Activated T-helper 1 cell treated with anti-CD3 and anti-CD28 coated beads, Interleukin-2, amount 50 U/mL, for 16 hours (primary cell): ENCODE measurements at regions not wholly inside any gene's neighbourhood (a gene's known extent, or its start where the extent isn't known, plus 50 kb on each side); places are given as distances from the start of the nearest gene placed in this dataset.

ENCODE experiments used
- DNase-seq, 2 donors: peaks; one replicate each; pipeline ENCODE4 v3.0.0-alpha.2; 2020; ENCODE audit warnings: low read depth in 1 of 2, low spot score in 1 of 2

DNA sequence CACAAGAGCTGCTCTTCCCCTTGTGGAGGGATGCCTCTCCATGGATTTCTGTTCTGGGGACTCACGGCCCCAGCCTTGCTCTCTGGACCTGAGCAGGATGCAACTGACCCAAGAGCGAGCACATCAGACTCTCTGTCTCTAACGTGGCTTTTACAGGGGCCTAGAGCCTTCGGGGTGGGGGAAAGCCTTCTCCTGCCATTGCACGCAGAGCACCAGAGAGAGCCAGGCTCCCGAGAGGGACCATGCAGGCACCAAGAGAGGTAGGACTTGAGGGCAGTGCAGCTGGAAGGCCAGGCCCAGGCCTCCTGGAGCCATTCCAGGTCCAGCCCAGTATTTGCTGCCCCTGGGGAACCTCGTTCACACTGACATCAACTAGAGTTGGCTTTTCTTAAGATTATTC is 475.6 kb upstream of the MYT1L start:
- no peak for DNase-seq

DNA sequence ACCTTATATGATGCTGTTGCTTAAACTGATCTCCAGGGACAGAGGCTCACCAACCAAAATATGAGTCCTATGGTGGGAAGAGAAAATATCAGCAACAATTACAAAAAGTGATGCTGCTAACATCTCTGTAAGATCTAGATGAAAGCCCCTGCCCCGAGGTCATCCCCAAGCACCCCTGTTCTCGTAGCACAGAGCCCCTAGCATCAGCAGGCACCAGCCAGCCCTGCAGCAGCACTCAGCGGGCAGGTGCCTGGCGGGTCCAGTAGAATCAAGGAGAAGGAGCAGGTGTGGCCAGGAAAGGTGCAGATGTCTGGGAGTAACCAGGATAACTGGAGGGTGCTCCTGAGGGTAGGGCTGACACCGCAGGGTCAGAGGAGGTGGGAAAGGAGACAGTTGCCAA is 474.2 kb upstream of the MYT1L start:
- no peak for DNase-seq

DNA sequence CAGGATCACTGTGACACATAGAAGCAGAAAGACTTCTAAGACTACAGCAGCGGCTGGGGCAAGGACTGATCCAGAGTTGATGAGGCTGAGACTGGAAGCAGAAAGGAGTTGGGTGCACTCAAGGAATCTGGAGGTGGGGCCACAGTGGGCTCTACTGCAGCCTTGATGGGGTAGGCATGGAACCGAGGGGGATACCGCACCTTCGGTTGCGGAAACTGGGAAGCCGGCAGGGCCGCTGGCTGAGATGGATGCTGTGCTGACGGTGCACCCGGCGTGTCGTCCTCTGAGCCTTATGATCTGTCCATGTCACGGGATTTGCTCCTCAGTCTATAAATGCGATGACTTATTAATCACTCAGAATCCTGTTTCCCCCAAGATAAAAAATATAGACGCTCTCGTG is 473.5 kb upstream of the MYT1L start:
- no peak for DNase-seq

DNA sequence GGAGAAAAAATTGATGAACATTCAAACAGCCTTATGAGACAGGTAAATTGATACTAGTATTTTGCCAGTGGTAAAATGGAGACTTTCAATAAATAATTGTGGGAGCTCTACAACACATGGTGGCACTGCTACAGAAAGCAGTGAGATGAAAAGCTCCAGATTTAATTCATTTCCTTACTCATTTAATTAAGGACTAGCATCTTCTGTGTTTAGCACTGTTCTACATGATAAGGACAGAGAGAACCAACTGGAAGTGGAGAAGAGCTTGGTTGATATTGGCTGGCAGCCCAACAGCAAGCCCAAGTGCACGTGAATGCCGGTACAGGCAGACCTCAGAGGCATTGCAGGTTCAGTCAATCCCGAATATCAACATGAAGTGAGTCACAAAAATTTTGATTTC is 470.4 kb upstream of the MYT1L start:
- no peak for DNase-seq

DNA sequence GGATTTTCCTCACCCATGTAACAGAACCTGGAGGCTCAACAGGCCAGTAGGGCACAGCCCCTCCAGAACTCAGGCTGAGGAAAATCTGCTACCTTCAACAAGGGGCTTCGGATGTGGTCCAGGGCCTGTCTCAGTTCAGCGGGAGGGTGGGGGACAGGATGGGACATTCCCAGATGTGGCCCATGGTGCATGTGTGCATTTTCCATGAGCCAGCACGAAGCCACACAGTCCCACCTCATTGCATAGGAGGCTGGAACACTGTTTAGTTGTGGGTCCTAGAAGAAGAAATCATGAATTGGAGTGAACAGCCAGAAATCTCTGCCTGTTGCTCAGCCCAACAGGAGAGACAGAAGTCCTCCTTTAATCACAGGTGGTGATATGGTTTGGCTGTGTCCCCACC is 469.6 kb upstream of the MYT1L start:
- no peak for DNase-seq

DNA sequence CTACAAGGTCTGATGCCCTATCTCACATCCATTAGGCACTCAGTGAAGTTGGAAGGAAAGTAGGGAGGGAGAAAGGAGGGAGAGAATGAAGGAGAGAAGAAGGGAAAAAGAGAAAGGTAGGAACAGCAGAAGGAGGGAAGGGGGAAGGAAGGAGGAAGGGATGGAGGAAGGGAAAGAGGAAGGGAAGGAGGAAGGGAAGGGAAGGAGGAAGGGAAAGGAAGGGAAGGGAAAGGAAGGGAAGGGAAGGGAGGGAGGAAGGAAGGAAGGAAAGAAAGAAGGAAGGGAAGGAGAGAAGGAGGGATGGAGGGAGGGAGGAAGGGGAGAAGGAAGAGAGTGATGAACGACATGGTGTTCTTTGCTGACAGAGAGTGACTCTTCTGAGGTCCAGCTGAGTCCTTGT is 468.9 kb upstream of the MYT1L start:
- DNase-seq: no peak

DNA sequence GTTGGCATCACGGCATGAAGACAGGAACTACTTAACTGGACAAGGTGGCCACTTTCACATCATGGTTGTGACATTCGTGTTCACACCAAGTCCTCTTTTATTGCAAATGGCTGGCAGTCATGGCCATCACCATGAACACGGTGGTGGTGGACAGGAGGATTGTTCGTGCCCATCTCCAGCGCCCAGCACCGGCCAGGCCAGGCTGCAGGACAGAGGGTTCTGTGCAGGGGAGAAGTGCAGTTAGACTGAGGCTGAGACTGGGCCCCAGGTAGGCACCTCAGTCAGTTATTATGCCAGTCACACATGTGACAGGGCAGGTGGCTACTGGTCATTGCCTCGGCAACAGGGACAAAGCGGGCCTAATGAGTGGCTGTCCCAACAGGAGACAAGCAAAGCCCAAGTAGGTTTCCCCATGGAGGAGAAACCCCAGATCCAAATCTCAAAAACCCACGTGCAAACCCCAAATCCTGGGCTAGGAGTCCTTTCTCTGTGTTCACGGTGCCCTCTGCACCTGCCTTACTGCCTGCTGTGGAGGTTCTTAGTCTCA is 468.1 kb upstream of the MYT1L start:
- DNase-seq: no peak

DNA sequence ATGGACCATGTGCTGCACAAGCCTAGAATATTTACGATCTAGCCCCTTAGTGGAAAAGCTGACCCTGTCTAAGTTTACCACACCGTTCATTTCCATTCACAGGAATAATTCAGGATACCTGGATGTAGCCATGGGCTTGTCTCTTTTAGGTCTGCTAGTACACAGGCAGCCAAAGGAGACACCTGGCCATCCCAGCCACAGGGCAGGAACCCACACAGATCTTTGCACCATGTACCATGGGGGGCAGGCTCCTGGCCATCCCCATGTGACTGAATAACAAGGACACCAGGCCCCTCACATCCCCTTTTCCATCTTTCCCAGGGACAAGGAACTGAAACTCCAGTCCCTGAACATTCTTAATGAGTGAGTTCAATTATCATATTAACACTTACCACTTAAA is 467.3 kb upstream of the MYT1L start:
- DNase-seq: no peak

DNA sequence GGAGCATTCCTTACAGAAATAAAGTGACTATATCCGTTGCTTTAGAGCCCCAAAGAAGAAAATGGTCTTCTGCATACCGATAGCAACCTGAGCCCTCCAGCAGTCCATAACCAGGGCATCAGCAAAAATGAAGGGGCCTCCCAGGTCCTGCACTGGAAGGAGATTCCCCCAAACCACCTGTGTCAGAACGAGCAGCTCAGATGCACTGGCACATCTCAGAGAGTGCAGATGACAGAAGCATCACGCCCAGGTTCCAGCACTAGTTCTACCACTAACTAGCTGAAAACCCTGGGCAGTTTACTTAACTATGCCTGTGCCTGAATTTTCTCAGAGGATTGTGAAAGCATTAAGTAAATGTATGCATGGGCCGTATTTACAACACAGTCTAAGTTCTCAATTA is 466.7 kb upstream of the MYT1L start:
- DNase-seq: no peak

DNA sequence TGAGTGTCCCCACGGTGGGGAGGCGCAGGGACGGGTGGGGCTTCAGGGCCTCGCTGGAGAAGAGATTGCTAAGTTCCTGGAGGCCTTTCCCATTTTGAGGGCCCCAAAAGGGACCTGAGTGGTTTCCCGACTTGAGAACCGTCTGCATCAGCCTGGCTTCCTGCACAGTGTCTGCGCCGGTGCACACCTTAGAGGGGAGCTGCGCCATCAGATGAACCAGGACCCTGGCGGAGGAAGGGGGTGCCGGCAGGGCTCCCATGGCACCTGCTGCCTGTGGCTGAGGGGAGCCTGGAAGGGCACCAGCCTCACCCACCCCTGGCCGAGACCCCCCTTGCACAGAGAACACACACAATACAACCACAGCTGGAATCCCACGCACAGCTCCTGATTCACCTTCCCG is 465.1 kb upstream of the MYT1L start:
- DNase-seq: no peak

DNA sequence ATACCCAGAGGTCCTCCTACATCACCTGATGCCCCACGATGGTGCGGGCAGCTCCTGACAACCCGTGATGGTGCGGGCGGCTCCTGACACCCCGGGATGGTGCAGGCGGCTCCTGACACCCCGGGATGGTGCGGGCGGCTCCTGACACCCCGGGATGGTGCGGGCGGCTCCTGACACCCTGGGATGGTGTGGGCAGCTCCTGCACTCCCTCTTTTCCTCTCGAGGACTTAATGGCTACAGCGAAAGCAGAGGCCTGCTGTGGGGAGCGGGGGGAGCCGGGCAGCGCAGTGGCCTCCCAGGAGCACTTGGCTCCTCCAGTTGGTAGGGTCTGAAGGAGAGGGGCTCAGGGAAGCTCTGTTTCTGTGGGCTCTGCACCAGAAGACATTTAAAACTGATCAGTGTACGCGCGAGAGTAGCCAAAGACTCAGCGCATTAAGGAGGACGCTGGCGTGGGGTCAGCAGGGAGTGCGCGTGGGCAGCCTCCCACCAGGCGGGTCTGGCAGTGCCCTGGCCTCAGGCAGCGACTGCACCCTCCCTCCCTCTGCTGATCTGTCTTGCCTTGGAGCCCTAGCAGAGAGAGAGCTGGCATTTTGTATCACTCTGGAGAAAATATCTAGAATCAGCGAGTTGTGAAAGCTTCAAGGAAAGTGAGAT is 464.5 kb upstream of the MYT1L start:
- no peak for DNase-seq

DNA sequence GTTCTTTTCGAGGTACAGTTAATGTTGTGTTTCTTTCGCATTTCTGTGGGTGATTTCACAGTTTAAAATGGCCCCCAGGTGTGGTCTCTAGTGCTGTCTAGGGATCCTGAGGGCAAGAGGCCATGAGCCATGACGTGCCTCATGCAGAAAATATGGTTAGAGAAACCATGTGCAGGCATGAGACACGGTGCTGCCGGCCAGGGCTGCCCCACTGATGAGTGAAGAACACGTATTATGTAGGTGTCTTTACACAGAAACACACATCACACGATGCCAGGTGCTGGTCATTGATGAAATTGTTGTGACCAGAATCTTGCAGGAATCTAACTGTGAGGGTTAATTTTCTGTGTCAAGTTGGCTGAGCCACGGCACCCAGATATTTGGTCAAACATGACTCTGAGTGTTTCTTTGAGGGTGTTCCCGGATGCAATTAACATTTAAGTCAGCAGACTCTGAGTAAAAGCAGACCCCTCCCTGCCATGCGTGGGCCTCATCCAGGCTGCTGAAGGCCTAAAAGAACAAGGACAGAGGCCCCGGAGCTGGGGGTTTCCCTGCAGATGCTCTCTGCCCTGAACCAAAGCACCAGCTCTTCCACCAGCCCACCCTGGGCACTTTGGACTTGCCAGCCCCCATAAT is 463.0 kb upstream of the MYT1L start:
- DNase-seq: no peak

DNA sequence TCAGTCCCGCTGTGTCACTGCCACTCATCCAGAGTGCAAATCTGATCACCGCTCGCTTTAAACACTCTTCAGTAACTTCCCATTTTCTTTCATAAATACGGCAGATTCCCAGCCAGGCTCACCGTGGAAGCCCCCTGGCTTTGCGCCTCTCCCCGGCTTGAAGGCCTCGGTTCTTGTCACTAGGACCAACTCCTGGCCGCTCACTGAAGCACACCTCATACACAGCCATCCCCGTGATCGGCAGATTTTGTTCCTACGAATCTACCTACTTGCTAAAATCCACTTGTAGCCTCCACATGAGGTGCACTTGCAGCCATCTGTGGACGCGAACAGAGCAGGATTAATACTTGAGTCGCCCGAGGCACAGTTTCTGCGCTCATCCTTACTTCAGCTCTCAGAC is 462.4 kb upstream of the MYT1L start:
- no peak for DNase-seq

DNA sequence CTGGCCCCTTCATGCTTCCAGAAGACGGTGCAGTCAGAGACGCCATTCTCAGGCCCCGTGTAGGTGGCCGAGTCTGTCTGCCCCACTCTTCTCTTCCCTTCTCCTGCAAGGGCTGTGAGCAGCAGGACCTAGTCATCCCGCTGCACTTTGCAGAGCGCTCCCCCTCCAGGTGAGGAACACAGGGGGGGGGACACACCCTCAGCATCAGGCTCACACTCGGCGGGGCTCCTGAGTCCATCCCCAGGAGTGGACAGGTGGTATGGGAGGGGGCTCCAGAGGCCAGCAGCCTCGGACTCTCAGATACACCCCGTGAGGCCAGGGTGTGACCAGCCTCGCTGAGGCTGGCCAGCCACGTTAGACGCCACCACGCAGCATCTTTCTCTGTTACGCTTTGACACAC is 460.5 kb upstream of the MYT1L start:
- DNase-seq: no peak

DNA sequence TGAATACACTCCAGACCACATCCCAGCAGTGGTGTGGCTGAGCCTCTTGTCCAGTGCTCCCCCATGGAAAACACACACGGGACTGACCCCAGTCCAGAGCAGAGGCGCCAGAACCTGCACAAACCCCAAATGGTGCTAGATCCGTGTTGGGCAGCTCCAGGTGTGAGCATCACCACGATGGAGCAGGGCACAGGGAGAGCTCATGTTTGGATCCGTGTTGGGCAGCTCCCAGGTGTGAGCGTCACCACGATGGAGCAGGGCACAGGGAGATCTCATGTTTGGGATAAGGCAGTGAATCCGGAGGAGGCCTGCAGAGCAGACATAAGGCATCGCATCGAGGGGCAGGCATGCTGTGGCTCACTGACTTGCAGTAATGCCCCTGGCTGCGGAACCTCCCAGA is 460.0 kb upstream of the MYT1L start:
- DNase-seq: no peak

DNA sequence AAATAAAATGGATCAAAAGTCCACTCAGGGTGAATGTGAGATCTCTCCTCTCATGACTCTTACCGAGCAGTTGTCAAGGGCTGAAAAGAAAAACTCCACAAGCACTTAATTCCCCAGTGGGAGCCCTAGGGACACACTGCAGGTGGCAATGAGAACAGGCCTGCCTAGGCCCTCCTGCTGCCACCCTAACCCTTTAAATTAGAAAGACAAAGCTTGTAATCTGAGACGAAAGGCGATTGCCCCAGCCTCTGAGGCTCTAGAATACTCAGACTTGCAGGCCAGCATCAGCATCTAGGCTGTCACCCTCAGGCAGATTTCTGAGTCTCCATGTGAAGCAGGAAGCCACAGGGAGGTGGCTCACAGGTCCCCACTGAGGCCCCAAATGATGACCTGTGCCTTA is 457.0 kb upstream of the MYT1L start:
- no peak for DNase-seq

DNA sequence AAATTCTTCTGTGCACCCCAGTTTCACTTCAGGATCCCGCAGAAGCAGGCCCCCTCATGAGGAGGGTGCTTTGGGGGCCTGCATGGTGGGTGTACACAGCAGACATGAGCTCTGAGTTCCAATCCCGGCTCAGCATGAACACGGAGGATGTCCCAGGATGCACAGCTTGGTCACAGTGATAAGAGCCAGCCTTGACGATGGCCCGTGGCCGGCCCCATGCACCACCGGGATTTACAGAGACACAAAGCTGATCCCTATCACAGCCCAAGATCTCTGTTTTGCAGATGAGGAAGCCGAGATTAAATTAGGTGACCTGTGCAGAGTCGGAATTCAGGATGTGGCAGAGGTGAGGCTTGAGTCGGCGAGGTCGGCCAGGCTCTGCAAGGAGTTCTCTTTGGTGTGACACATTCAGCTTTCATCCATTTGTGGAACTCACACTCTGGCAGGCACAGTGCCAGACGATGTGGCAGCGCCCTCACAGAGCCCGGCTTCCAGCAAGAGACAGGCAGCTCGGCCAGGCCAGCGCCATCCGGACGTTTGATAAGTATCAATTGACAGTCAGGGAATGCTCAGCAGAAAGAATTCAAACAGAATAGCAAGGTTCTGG is 456.3 kb upstream of the MYT1L start:
- no peak for DNase-seq

DNA sequence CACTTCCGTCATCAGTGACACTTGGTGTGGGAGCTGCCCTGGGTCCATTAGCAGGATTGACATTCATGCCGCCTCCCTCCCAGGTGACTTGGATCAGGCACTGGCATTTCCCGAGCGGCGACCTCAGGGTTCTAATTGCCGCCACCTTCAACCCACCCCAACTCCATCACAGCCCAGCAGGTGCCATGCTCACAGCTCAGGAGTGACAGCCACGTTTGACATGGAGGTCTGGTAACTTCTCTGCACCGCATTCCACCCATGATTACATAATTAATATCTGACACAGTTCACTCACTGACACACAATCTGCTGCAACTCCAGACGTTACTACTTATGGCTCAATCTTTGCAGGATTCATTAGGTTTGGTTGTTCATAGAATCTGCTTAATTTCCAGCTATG is 450.9 kb upstream of the MYT1L start:
- DNase-seq: no peak

DNA sequence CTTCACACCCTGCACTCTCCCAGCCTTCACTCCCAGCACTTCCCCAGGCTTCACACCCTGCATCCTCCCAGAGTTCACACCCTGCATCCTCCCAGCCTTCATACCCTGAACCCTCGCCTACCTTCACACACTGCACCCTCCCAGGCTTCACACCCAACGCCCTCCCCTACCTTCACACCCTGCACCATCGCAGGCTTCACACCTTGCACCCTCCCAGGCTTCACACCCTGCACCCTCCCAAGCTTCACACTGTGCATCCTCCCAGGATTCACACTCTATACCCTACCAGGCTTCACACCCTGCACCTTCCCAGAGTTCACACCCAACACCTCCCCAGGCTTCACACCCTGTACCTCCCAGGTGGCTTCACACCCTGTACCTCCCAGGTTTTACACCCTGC is 448.7 kb upstream of the MYT1L start:
- DNase-seq: no peak

DNA sequence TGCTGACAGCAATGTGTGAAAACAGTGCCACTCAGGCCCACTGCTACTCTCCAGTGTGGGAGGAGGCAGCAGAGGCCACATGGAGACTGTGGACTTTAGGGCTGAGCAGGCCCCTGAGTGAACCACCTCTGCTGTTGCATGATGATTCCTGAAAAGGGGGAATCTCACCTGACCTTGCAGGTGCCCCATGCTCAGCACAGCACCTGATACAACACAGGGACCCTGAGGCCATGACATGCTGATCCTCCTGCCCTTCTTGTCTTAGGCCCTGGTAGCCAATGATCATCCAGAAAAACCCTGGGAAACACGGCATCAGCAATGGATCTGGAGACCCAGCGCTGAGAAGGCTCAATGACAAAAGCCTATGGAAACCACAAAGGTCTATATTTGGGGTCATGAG is 446.8 kb upstream of the MYT1L start:
- no peak for DNase-seq

DNA sequence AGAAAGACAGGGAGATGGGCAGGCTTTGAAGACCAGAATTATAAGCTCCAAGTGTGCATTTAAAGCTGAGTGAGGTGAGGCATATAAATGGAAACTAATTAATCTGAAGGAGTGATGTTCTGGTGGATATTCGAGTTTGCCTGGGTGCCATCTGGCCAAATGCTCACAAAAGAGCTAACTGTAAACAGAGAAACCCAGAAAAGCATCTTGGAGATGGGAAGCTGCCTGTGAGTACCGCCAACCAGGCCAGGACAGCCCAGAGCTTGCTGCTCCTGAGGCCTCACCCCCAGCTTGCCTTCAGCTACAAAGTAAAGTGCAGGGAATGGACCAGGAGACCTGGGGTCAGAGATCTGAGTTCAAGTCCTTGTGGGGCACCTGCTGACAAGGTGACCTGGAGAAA is 446.1 kb upstream of the MYT1L start:
- DNase-seq: no peak

DNA sequence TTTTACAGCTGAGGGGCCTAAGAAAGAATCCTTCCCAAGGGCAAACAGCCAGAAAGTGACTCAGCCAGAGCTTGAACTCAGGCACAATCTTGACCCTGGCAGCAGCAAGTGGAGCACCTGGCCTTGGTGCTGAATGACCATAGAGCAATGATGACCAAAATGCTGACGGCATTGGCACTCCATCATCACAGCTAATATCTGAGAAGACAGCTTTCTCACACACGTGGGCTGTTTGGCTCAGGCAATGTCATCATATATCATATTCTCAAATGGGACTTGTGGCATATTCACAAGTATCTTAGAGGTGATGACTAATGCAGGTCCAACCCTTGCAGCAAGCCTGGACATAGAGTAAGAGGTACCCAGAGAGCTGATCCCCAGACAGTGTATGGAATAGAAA is 443.9 kb upstream of the MYT1L start:
- no peak for DNase-seq

DNA sequence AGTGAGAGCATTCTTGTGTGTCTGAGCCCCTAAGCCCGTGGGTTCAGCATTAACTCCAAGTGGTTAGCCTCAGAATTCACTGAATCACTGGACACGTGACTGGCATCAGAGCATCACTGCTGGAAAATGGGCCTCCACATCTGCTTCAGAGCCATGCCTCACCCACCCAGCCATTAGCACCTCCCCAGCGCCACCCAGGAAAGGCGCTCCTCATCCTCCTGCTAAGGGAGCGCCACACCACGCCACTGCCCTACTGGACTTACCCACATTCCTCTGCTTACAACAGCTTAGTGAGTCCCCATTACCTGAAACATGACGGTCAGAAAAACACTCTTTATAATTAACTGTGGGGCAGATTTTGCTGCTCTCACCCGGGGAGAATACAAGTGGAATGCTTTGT is 442.6 kb upstream of the MYT1L start:
- no peak for DNase-seq
